Panc1 (cell line): ENCODE measurements at regions not wholly inside any gene's neighbourhood (a gene's known extent, or its start where the extent isn't known, plus 50 kb on each side); places are given as distances from the start of the nearest gene placed in this dataset.
"Not testable (repeated sequence)": the region's sequence is repeated elsewhere in the genome, so short reads cannot be mapped to it uniquely, and the experiment has no call there.

Experiments
- ATAC-seq: fragments of 200-7000 bp; cut with Tn5 transposase; 2 replicates; pipeline ENCODE4 v1.9.1; 2020; ENCODE audit warnings: mild to moderate bottlenecking, moderate library complexity
- BruUV-seq: library from RNA; stranded (reverse); fragments of 400-500 nt; replicated peaks from 2 replicates; lab custom pipeline; 2021; lab: Mats Ljungman, UMichigan
- CTCF ChIA-PET: fragments of 300-600 bp; sonication (Branson Sonifier 250); formaldehyde crosslinking; loops from one replicate; lab custom pipeline; 2022; ENCODE audit warnings: antibody characterized with exemption; lab: Charles Lee
- POLR2A ChIA-PET: fragments of 300-600 bp; sonication (Branson Sonifier 250); formaldehyde crosslinking; loops from one replicate; lab custom pipeline; 2022; ENCODE audit warnings: antibody characterized with exemption; lab: Charles Lee
- DNase-seq: peaks from one replicate; pipeline ENCODE4 v3.0.0-alpha.2; 2010; ENCODE audit warnings: low read depth, low spot score
- H3K27ac ChIP-seq: 2 replicates; pipeline ENCODE4 v1.5.1; 2011; ENCODE audit warnings: mild to moderate bottlenecking, low read length, inconsistent platforms
- H3K27me3 ChIP-seq: fragments of 200-500 bp; sonication (Bioruptor generic); 2 replicates; pipeline ENCODE4 v1.6.0; 2014; ENCODE audit warnings: low read length, inconsistent platforms; ENCODE audit not compliant: control insufficient read depth, insufficient read depth
- H3K36me3 ChIP-seq: fragments of 200-500 bp; sonication (Bioruptor generic); 2 replicates; pipeline ENCODE4 v1.5.1; 2014; ENCODE audit warnings: inconsistent platforms, mild to moderate bottlenecking, low read length, moderate library complexity; ENCODE audit not compliant: control insufficient read depth, insufficient read depth
- H3K4me1 ChIP-seq: 2 replicates; pipeline ENCODE4 v1.5.1; 2011; ENCODE audit warnings: inconsistent platforms, mild to moderate bottlenecking, low read length, moderate library complexity; ENCODE audit not compliant: control insufficient read depth, insufficient read depth
- H3K4me3 ChIP-seq, 2 experiments: 2 replicates each; pipeline ENCODE4 v1.5.1; 2011 to 2012; ENCODE audit warnings: low read depth in 2 of 2, low read length in 2 of 2, mild to moderate bottlenecking in 2 of 2, inconsistent platforms in 1 of 2, moderate library complexity in 1 of 2
- H3K9me3 ChIP-seq: fragments of 200-500 bp; sonication (Bioruptor generic); 2 replicates; pipeline ENCODE4 v1.5.1; 2014; ENCODE audit warnings: low read depth, mild to moderate bottlenecking, inconsistent platforms, low read length, moderate library complexity; ENCODE audit not compliant: control insufficient read depth, insufficient read depth
- in situ Hi-C: cut with HindIII; loops from 2 replicates; pipeline ENCODE4 v1.10.0; 2016; ENCODE audit warnings: low sequenced_read_pairs, low pct_unique_long_range_greater_than_20kb
- intact Hi-C: fragments of 100-400 bp; cut with micrococcal nuclease; formaldehyde crosslinking; loops from one replicate; pipeline ENCODE4 v1.10.0; 2022; ENCODE audit not compliant: unreplicated experiment

GRCh38 chr15:22161398-22161797 lies 81.1 kb downstream of the OR4M2 start:
- intact Hi-C loops, BruUV-seq, H3K4me3 ChIP-seq, ATAC-seq, H3K4me1 ChIP-seq, H3K27me3 ChIP-seq, CTCF ChIA-PET, DNase-seq, POLR2A ChIA-PET, H3K9me3 ChIP-seq, H3K36me3 ChIP-seq, in situ Hi-C loops, H3K27ac ChIP-seq: not testable (repeated sequence)

- H3K4me1 ChIP-seq, DNase-seq, H3K27me3 ChIP-seq, H3K9me3 ChIP-seq, H3K36me3 ChIP-seq, ATAC-seq, CTCF ChIA-PET, POLR2A ChIA-PET, intact Hi-C loops, H3K27ac ChIP-seq, BruUV-seq, H3K4me3 ChIP-seq, in situ Hi-C loops: not testable (repeated sequence)
Observed at GRCh38 chr15:22163715-22164114, 83.4 kb downstream of the OR4M2 start.

GRCh38 chr15:22167521-22167920 lies 87.2 kb downstream of the OR4M2 start:
- H3K4me3 ChIP-seq, H3K9me3 ChIP-seq, H3K4me1 ChIP-seq, BruUV-seq, CTCF ChIA-PET, H3K36me3 ChIP-seq, POLR2A ChIA-PET, ATAC-seq, H3K27ac ChIP-seq, H3K27me3 ChIP-seq, in situ Hi-C loops, DNase-seq, intact Hi-C loops: not testable (repeated sequence)

GRCh38 chr15:22173029-22173998 lies 93.0 kb downstream of the OR4M2 start:
- H3K9me3 ChIP-seq, intact Hi-C loops, CTCF ChIA-PET, H3K36me3 ChIP-seq, H3K4me1 ChIP-seq, DNase-seq, in situ Hi-C loops, H3K27me3 ChIP-seq, BruUV-seq, POLR2A ChIA-PET, H3K27ac ChIP-seq, H3K4me3 ChIP-seq: not testable (repeated sequence)
- ATAC-seq: 0 out of 2 replicates have a peak, but pooled peaks have one; percentile 21

- ATAC-seq, DNase-seq, H3K4me3 ChIP-seq, H3K27me3 ChIP-seq, H3K9me3 ChIP-seq, in situ Hi-C loops, H3K4me1 ChIP-seq, intact Hi-C loops, POLR2A ChIA-PET, CTCF ChIA-PET, BruUV-seq, H3K36me3 ChIP-seq, H3K27ac ChIP-seq: not testable (repeated sequence)
Observed at GRCh38 chr15:22174088-22174487, 93.8 kb downstream of the OR4M2 start.

GRCh38 chr15:22177965-22178364 lies 97.6 kb downstream of the OR4M2 start:
- H3K36me3 ChIP-seq, H3K27ac ChIP-seq, CTCF ChIA-PET, H3K27me3 ChIP-seq, BruUV-seq, DNase-seq, H3K4me3 ChIP-seq, ATAC-seq, H3K9me3 ChIP-seq, intact Hi-C loops, H3K4me1 ChIP-seq, POLR2A ChIA-PET, in situ Hi-C loops: not testable (repeated sequence)

- CTCF ChIA-PET, DNase-seq, POLR2A ChIA-PET, H3K27ac ChIP-seq, H3K4me1 ChIP-seq, H3K36me3 ChIP-seq, H3K27me3 ChIP-seq, ATAC-seq, intact Hi-C loops, in situ Hi-C loops, BruUV-seq, H3K9me3 ChIP-seq, H3K4me3 ChIP-seq: not testable (repeated sequence)
Observed at GRCh38 chr15:22178438-22178837, 98.1 kb downstream of the OR4M2 start.
